ENCODE measurements at regions not wholly inside any gene's neighbourhood (a gene's known extent, or its start where the extent isn't known, plus 50 kb on each side); places are given as distances from the start of the nearest gene placed in this dataset.

GRCh38 chr16:51797669-51798259, 646.7 kb upstream of the SALL1 start:
- H3K9me3 Mint-ChIP-seq = peaks cover 2 to 9% (median 5%) of the 10 kb centered on the region in 7 donors
- no peak for DNase-seq
- H3K4me1 ChIP-seq (ENCODE audit: control insufficient read depth, insufficient read depth, low read length, poor library complexity, severe bottlenecking) = no peaks in the 10 kb centered on the region
- no peaks in the 10 kb centered on the region for H3K36me3 Mint-ChIP-seq
- no peaks in the 10 kb centered on the region for H3K9me3 ChIP-seq (ENCODE audit: control insufficient read depth in 2 of 2, low read length in 2 of 2)
- H3K4me3 ChIP-seq (ENCODE audit: low read depth, low read length) = no peak overlapping the region
- no peaks in the 10 kb centered on the region for H3K27me3 Mint-ChIP-seq
- H3K27ac Mint-ChIP-seq = no peak overlapping the region
- no peak overlapping the region for H3K4me3 Mint-ChIP-seq
- H3K27ac ChIP-seq (ENCODE audit: insufficient read depth, low read length, poor library complexity, severe bottlenecking) = no peak overlapping the region
- no peaks in the 10 kb centered on the region for H3K4me1 Mint-ChIP-seq
- no peak for ATAC-seq (ENCODE audit: low read depth in 2 of 2)
- no peaks in the 10 kb centered on the region for H3K36me3 ChIP-seq (ENCODE audit: control insufficient read depth, insufficient read depth, low read length)
- no peaks in the 10 kb centered on the region for H3K27me3 ChIP-seq (ENCODE audit: control insufficient read depth, insufficient read depth, low read length)

- H3K27me3 ChIP-seq (ENCODE audit: control insufficient read depth, insufficient read depth, low read length) = no peaks in the 10 kb centered on the region
- ATAC-seq (ENCODE audit: low read depth in 2 of 2) (no peak), DNase-seq (no peak)
- no peak overlapping the region for H3K4me3 ChIP-seq (ENCODE audit: low read depth, low read length)
- no peaks in the 10 kb centered on the region for H3K9me3 ChIP-seq (ENCODE audit: control insufficient read depth in 2 of 2, low read length in 2 of 2)
- H3K4me1 Mint-ChIP-seq = no peaks in the 10 kb centered on the region
- H3K27ac ChIP-seq (ENCODE audit: insufficient read depth, low read length, poor library complexity, severe bottlenecking) = no peak overlapping the region
- no peaks in the 10 kb centered on the region for H3K4me1 ChIP-seq (ENCODE audit: control insufficient read depth, insufficient read depth, low read length, poor library complexity, severe bottlenecking)
- H3K27me3 Mint-ChIP-seq = no peaks in the 10 kb centered on the region
- H3K4me3 Mint-ChIP-seq = no peak overlapping the region
- no peaks in the 10 kb centered on the region for H3K36me3 ChIP-seq (ENCODE audit: control insufficient read depth, insufficient read depth, low read length)
- no peaks in the 10 kb centered on the region for H3K36me3 Mint-ChIP-seq
- no peak overlapping the region for H3K27ac Mint-ChIP-seq
- H3K9me3 Mint-ChIP-seq = peaks cover 0 to 11% (median 4%) of the 10 kb centered on the region in 7 donors
Measured at GRCh38 chr16:51779240-51779639, 628.2 kb upstream of the SALL1 start.

- Histone ChIP-seq H3K4me1 (ENCODE audit: control insufficient read depth, insufficient read depth, low read length, poor library complexity, severe bottlenecking) (no peaks in the 10 kb centered on the region), H3K4me3 (ENCODE audit: low read depth, low read length) (no peak overlapping the region), H3K27ac (ENCODE audit: insufficient read depth, low read length, poor library complexity, severe bottlenecking) (no peak overlapping the region), H3K36me3 (ENCODE audit: control insufficient read depth, insufficient read depth, low read length) (no peaks in the 10 kb centered on the region), H3K27me3 (ENCODE audit: control insufficient read depth, insufficient read depth, low read length) (no peaks in the 10 kb centered on the region), H3K9me3 (ENCODE audit: control insufficient read depth in 2 of 2, low read length in 2 of 2) (no peaks in the 10 kb centered on the region)
- no peaks in the 10 kb centered on the region for H3K36me3 Mint-ChIP-seq
- DNase-seq (no peak), ATAC-seq (ENCODE audit: low read depth in 2 of 2) (no peak)
- no peak overlapping the region for H3K27ac Mint-ChIP-seq
- no peak overlapping the region for H3K4me3 Mint-ChIP-seq
- H3K9me3 Mint-ChIP-seq = peaks cover 0 to 8% (median 3%) of the 10 kb centered on the region in 7 donors
- H3K27me3 Mint-ChIP-seq = no peaks in the 10 kb centered on the region
- H3K4me1 Mint-ChIP-seq = no peaks in the 10 kb centered on the region
Measured at GRCh38 chr16:51773071-51773890, 622.2 kb upstream of the SALL1 start.

GRCh38 chr16:51766739-51767138, 615.7 kb upstream of the SALL1 start:
- Histone ChIP-seq H3K9me3 (ENCODE audit: control insufficient read depth in 2 of 2, low read length in 2 of 2) (no peaks in the 10 kb centered on the region), H3K27ac (ENCODE audit: insufficient read depth, low read length, poor library complexity, severe bottlenecking) (no peak overlapping the region), H3K36me3 (ENCODE audit: control insufficient read depth, insufficient read depth, low read length) (no peaks in the 10 kb centered on the region), H3K27me3 (ENCODE audit: control insufficient read depth, insufficient read depth, low read length) (no peaks in the 10 kb centered on the region), H3K4me1 (ENCODE audit: control insufficient read depth, insufficient read depth, low read length, poor library complexity, severe bottlenecking) (no peaks in the 10 kb centered on the region), H3K4me3 (ENCODE audit: low read depth, low read length) (no peak overlapping the region)
- H3K27me3 Mint-ChIP-seq = peaks cover 4% of the 10 kb centered on the region
- DNase-seq = no peak
- H3K27ac Mint-ChIP-seq = no peak overlapping the region
- H3K36me3 Mint-ChIP-seq = no peaks in the 10 kb centered on the region
- no peaks in the 10 kb centered on the region for H3K4me1 Mint-ChIP-seq
- H3K9me3 Mint-ChIP-seq = peaks cover 0 to 5% (median 3%) of the 10 kb centered on the region in 7 donors
- H3K4me3 Mint-ChIP-seq = no peak overlapping the region
- ATAC-seq (ENCODE audit: low read depth in 2 of 2) = no peak

- Mint-ChIP-seq H3K4me1 (no peaks in the 10 kb centered on the region), H3K27ac (no peak overlapping the region), H3K4me3 (no peak overlapping the region), H3K9me3 (peaks cover 0 to 8% (median 0%) of the 10 kb centered on the region in 7 donors), H3K27me3 (peaks cover 4% of the 10 kb centered on the region), H3K36me3 (no peaks in the 10 kb centered on the region)
- H3K4me1 ChIP-seq (ENCODE audit: control insufficient read depth, insufficient read depth, low read length, poor library complexity, severe bottlenecking) = no peaks in the 10 kb centered on the region
- DNase-seq (no peak), ATAC-seq (ENCODE audit: low read depth in 2 of 2) (no peak)
- H3K4me3 ChIP-seq (ENCODE audit: low read depth, low read length) = no peak overlapping the region
- no peak overlapping the region for H3K27ac ChIP-seq (ENCODE audit: insufficient read depth, low read length, poor library complexity, severe bottlenecking)
- H3K27me3 ChIP-seq (ENCODE audit: control insufficient read depth, insufficient read depth, low read length) = no peaks in the 10 kb centered on the region
- no peaks in the 10 kb centered on the region for H3K36me3 ChIP-seq (ENCODE audit: control insufficient read depth, insufficient read depth, low read length)
- H3K9me3 ChIP-seq (ENCODE audit: control insufficient read depth in 2 of 2, low read length in 2 of 2) = no peaks in the 10 kb centered on the region
Measured at GRCh38 chr16:51763072-51763661, 612.1 kb upstream of the SALL1 start.

- Histone ChIP-seq H3K27me3 (ENCODE audit: control insufficient read depth, insufficient read depth, low read length) (no peaks in the 10 kb centered on the region), H3K4me1 (ENCODE audit: control insufficient read depth, insufficient read depth, low read length, poor library complexity, severe bottlenecking) (no peaks in the 10 kb centered on the region), H3K9me3 (ENCODE audit: control insufficient read depth in 2 of 2, low read length in 2 of 2) (no peaks in the 10 kb centered on the region), H3K4me3 (ENCODE audit: low read depth, low read length) (no peak overlapping the region), H3K36me3 (ENCODE audit: control insufficient read depth, insufficient read depth, low read length) (no peaks in the 10 kb centered on the region), H3K27ac (ENCODE audit: insufficient read depth, low read length, poor library complexity, severe bottlenecking) (no peak overlapping the region)
- H3K27me3 Mint-ChIP-seq = peaks cover 4% of the 10 kb centered on the region
- H3K9me3 Mint-ChIP-seq = peaks cover 0 to 8% (median 0%) of the 10 kb centered on the region in 7 donors
- no peak overlapping the region for H3K4me3 Mint-ChIP-seq
- no peaks in the 10 kb centered on the region for H3K4me1 Mint-ChIP-seq
- ATAC-seq (ENCODE audit: low read depth in 2 of 2) (no peak), DNase-seq (peak in 1 of 3 donors; percentile 42)
- no peak overlapping the region for H3K27ac Mint-ChIP-seq
- no peaks in the 10 kb centered on the region for H3K36me3 Mint-ChIP-seq
Measured at GRCh38 chr16:51762081-51762996, 611.3 kb upstream of the SALL1 start.

- H3K4me1 ChIP-seq (ENCODE audit: control insufficient read depth, insufficient read depth, low read length, poor library complexity, severe bottlenecking) = no peaks in the 10 kb centered on the region
- Mint-ChIP-seq H3K27me3 (peaks cover 4% of the 10 kb centered on the region), H3K27ac (no peak overlapping the region), H3K4me3 (no peak overlapping the region), H3K9me3 (peaks cover 0 to 8% (median 0%) of the 10 kb centered on the region in 7 donors), H3K4me1 (no peaks in the 10 kb centered on the region), H3K36me3 (no peaks in the 10 kb centered on the region)
- ATAC-seq (ENCODE audit: low read depth in 2 of 2) (no peak), DNase-seq (no peak)
- no peaks in the 10 kb centered on the region for H3K36me3 ChIP-seq (ENCODE audit: control insufficient read depth, insufficient read depth, low read length)
- H3K9me3 ChIP-seq (ENCODE audit: control insufficient read depth in 2 of 2, low read length in 2 of 2) = no peaks in the 10 kb centered on the region
- no peak overlapping the region for H3K4me3 ChIP-seq (ENCODE audit: low read depth, low read length)
- H3K27me3 ChIP-seq (ENCODE audit: control insufficient read depth, insufficient read depth, low read length) = no peaks in the 10 kb centered on the region
- H3K27ac ChIP-seq (ENCODE audit: insufficient read depth, low read length, poor library complexity, severe bottlenecking) = no peak overlapping the region
Measured at GRCh38 chr16:51761001-51761400, 609.9 kb upstream of the SALL1 start.

Data from CD4-positive, CD25-positive, alpha-beta regulatory T cell (primary cell).